GM13976 (cell line): ENCODE measurements at regions not wholly inside any gene's neighbourhood (a gene's known extent, or its start where the extent isn't known, plus 50 kb on each side); places are given as distances from the start of the nearest gene placed in this dataset.

Experiments used
- DNase-seq: peaks from one replicate; pipeline ENCODE4 v3.0.0; 2012; ENCODE audit warnings: low spot score
- in situ Hi-C: fragments of 300-500 bp; cut with MboI; formaldehyde crosslinking; loops from one replicate; pipeline ENCODE4 v1.12.0; 2022; ENCODE audit warnings: low sequenced_read_pairs, mixed read lengths, inconsistent platforms; ENCODE audit not compliant: unreplicated experiment
- TF ChIP-seq, protein P1 (sequence below): IDR thresholded peaks from 2 replicates; pipeline ENCODE4 v1.5.1; 2012; ENCODE audit warnings: borderline replicate concordance, mild to moderate bottlenecking; ENCODE audit not compliant: insufficient read depth; ENCODE audit errors: extremely low read depth, missing control alignments, control extremely low read depth

DNA sequence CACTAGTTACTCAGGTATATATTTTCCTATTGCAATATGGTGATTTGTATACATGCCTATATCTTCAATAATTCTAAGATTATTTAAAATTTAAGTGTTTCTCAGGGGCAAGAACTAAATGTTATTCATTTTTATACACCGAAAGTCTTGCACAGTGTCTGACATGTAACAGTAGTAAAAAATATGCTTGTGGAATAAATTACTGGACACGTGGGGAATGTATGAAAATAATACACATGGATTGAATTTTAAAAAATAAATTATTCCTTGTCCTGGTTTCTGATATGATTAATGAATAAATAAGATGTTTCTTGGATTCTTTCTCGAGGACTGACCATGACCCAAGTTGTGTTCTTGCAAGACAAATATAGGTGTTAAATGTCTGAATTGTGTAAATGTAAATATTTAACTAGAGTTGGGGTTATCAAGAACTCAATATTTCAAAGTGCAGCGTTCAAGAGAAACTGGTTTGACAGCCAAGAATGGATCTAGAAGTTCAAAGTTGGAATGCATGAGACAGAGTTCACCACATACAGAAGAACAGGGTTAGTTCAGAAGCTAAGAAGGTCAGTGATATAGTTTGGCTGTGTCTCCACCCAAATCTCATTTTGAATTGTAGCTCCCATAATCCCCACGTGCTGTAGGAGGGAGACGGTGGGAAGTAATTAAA lies 142.1 kb upstream of the SPAG17 start:
- in situ Hi-C loops = no loop called here
- DNase-seq = no peak
- TF ChIP-seq, protein P1, sequence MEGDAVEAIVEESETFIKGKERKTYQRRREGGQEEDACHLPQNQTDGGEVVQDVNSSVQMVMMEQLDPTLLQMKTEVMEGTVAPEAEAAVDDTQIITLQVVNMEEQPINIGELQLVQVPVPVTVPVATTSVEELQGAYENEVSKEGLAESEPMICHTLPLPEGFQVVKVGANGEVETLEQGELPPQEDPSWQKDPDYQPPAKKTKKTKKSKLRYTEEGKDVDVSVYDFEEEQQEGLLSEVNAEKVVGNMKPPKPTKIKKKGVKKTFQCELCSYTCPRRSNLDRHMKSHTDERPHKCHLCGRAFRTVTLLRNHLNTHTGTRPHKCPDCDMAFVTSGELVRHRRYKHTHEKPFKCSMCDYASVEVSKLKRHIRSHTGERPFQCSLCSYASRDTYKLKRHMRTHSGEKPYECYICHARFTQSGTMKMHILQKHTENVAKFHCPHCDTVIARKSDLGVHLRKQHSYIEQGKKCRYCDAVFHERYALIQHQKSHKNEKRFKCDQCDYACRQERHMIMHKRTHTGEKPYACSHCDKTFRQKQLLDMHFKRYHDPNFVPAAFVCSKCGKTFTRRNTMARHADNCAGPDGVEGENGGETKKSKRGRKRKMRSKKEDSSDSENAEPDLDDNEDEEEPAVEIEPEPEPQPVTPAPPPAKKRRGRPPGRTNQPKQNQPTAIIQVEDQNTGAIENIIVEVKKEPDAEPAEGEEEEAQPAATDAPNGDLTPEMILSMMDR = no peak

DNA sequence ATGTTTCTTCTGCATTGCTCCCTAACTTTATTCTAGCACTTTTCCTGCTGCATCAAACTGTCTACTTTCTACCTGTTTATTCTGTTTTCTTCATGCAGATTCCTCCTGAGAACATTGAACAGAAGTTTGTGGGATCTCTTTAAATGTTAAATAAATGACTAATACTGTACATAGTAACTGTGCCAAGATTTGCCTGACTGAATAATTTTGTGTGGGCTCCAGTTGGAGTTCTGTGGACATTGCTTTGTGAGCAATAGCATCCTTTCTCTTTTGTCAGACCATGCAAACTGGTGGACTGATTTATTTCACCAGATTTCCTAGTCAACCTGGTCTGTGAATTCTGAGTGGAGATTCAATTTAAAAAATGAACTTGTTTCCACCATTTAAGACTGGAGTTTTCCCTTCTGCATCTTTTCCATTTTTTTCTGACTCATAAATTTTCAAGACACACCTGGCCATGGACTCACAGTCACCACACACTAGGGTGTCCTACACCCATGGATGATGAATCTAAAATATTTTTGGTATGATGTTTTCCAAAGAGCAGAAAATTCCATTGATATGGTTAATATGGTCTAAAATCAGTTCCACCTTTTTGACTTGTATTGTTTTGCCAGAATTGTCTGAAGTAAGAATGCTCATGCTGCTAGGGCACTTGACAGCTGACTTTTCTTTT lies 140.7 kb upstream of the SPAG17 start:
- TF ChIP-seq, protein P1 = no peak
- DNase-seq = no peak
- in situ Hi-C loops = no loop called here

DNA sequence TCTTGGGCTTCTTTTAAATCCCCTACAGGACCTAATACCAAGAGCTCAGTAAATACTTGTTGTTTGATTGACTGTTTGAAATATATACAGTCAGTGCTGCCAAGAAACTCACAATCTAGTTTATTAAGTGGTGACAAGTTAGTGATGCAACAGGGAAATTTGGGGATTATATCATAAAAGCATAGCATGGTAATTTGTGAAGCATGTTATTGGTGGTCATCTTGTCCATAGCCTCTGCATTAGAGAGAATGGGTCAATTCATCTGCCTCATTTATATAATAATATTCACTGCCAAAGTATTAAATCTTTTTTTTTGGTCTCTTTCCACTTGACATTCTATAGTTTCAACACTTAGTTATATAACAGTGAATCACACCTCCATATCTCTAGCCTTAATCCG lies 138.2 kb upstream of the SPAG17 start:
- TF ChIP-seq, protein P1 = no peak
- in situ Hi-C loops = no loop called here
- no peak for DNase-seq

DNA sequence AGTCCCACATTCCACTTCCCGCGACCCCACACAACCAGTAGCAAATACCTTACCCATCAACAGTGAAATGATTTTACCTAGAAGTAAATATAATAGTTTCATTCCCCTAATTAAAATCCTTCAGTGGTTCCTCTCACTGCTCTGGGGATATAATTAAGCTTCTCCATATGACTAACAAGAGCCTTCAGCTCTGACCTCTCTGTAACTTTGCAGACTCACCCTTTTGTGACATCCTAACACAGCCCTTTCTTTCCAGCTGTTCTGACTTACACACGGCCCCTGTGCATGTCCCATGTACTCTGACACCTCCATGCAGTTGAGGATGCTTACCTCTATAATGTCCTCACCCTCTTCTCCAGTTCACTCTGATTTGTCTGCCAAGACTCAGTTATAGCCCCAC lies 137.3 kb upstream of the SPAG17 start:
- in situ Hi-C loops = no loop called here
- DNase-seq = no peak
- TF ChIP-seq, protein P1 = no peak

DNA sequence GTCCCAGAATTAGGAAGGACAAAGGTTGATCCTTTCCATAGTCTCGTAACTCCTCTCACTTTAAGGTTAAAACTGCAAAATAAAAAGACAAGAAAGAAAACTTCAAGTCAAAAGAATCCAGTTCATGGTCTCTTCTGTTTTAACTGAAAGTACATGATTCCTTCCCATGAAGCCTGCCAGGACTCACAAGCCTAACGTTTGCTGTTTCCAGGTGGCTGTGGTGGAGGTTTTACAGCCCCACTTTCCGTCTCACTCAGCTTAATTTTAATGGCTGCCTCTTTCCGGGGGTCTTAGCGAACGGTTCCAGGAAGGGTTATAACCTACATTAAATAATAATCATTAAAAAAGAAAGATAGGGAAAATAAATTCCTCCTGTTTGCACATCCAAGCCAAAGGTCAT lies 136.8 kb upstream of the SPAG17 start:
- no peak for DNase-seq
- TF ChIP-seq, protein P1 = no peak
- in situ Hi-C loops = no loop called here

DNA sequence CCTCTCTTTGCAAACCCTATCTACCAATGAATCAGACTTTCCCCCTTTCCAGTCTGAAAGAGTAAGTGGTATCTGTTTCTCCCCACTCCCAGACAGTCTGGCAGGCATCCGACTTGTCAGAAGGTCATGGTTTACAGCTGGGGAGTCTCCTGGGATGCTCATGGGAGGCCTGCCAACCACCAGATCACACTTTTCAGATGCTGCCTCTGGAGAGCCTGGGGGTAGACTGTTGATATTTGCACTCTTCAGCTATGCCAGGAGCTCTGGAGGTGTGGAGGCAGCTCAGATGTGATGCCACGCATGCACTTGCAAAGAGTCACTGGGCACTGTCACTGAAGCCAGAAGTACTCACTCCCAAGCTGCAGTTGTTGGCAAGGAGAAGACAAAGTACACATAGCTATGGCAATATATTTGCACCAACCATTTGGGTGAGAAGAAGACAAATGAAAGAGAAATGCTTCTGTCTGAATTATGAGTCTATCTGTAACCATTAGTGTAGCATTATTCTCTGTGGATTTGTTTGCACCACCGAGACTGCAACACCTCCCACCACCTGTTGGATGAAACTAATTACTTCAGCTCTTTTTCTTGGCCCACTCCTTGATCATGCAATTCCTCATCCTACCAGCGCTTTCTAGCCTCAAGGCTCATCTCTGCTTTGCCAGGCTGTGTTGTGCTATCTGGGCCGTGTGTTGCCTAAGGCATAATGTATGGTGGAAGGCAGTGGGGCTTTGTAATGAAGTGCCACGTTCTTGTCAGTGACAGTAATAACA lies 133.0 kb upstream of the SPAG17 start:
- in situ Hi-C loops = no loop called here
- TF ChIP-seq, protein P1 = no peak
- no peak for DNase-seq
